NCI-H2081 (cell line): ENCODE measurements at regions not wholly inside any gene's neighbourhood (a gene's known extent, or its start where the extent isn't known, plus 50 kb on each side); places are given as distances from the start of the nearest gene placed in this dataset.

Experiments
- DNase-seq, 2 experiments: peaks; one replicate each; lab custom pipeline; 2025; lab: John Stamatoyannopoulos, UW

GRCh38 chr4:62252728-62253127 is 1052.6 kb downstream of the ADGRL3 start:
- no peak for DNase-seq

GRCh38 chr4:62250100-62250499 is 1050.0 kb downstream of the ADGRL3 start:
- no peak for DNase-seq

- no peak for DNase-seq
Observed at GRCh38 chr4:62243895-62244294, 1043.8 kb downstream of the ADGRL3 start.

- no peak for DNase-seq
Observed at GRCh38 chr4:62235911-62236310, 1035.8 kb downstream of the ADGRL3 start.

GRCh38 chr4:62232814-62233213 is 1032.7 kb downstream of the ADGRL3 start:
- no peak for DNase-seq

- no peak for DNase-seq
Observed at GRCh38 chr4:62231994-62232393, 1031.9 kb downstream of the ADGRL3 start.

- DNase-seq: no peak
Observed at GRCh38 chr4:62226082-62226481, 1026.0 kb downstream of the ADGRL3 start.

GRCh38 chr4:62222121-62222520 is 1022.0 kb downstream of the ADGRL3 start:
- DNase-seq: no peak

- no peak for DNase-seq
Observed at GRCh38 chr4:62210486-62210885, 1010.4 kb downstream of the ADGRL3 start.

- no peak for DNase-seq
Observed at GRCh38 chr4:62209757-62210485, 1009.8 kb downstream of the ADGRL3 start.

- DNase-seq: no peak
Observed at GRCh38 chr4:62208921-62209320, 1008.8 kb downstream of the ADGRL3 start.

- no peak for DNase-seq
Observed at GRCh38 chr4:62204136-62204535, 1004.0 kb downstream of the ADGRL3 start.

GRCh38 chr4:62199291-62199810 is 999.2 kb downstream of the ADGRL3 start:
- no peak for DNase-seq

GRCh38 chr4:62196338-62196737 is 996.2 kb downstream of the ADGRL3 start:
- DNase-seq: no peak

- no peak for DNase-seq
Observed at GRCh38 chr4:62194342-62194741, 994.2 kb downstream of the ADGRL3 start.

GRCh38 chr4:62193761-62194160 is 993.6 kb downstream of the ADGRL3 start:
- DNase-seq: no peak

GRCh38 chr4:62191451-62192240 is 991.5 kb downstream of the ADGRL3 start:
- DNase-seq: peak; percentile 84 to 92

GRCh38 chr4:62170235-62170634 is 970.1 kb downstream of the ADGRL3 start:
- DNase-seq: no peak

GRCh38 chr4:62168681-62169080 is 968.6 kb downstream of the ADGRL3 start:
- DNase-seq: no peak

- no peak for DNase-seq
Observed at GRCh38 chr4:62162606-62163005, 962.5 kb downstream of the ADGRL3 start.

- DNase-seq: no peak
Observed at GRCh38 chr4:62161446-62161845, 961.3 kb downstream of the ADGRL3 start.

GRCh38 chr4:62159876-62160275 is 959.8 kb downstream of the ADGRL3 start:
- DNase-seq: no peak

GRCh38 chr4:62159306-62159705 is 959.2 kb downstream of the ADGRL3 start:
- no peak for DNase-seq
